Panc1 (cell line): ENCODE measurements at regions not wholly inside any gene's neighbourhood (a gene's known extent, or its start where the extent isn't known, plus 50 kb on each side); places are given as distances from the start of the nearest gene placed in this dataset.

Source experiments
- POLR2AphosphoS5 ChIP-seq: IDR thresholded peaks from 2 replicates; pipeline ENCODE4 v1.6.1; 2012; ENCODE audit warnings: mild to moderate bottlenecking, low read depth, low read length, moderate library complexity
- SIN3A ChIP-seq: IDR thresholded peaks from 2 replicates; pipeline ENCODE4 v1.6.1; 2012; ENCODE audit warnings: low read depth, mild to moderate bottlenecking, low read length, moderate library complexity, borderline replicate concordance; ENCODE audit not compliant: insufficient read depth
- TF ChIP-seq, protein P1 (sequence below): fragments of 450-650 bp; IDR thresholded peaks from 2 replicates; pipeline ENCODE4 v1.5.1; 2017; ENCODE audit warnings: mild to moderate bottlenecking
- TF ChIP-seq, protein P2 (sequence below), 2 experiments: IDR thresholded peaks; 2 replicates each; pipeline ENCODE4 v1.6.1; 2011 to 2012; ENCODE audit warnings: low read depth in 2 of 2, control low read depth in 1 of 2, low read length in 1 of 2, mild to moderate bottlenecking in 1 of 2, moderate library complexity in 1 of 2; ENCODE audit not compliant: insufficient read depth in 1 of 2

DNA sequence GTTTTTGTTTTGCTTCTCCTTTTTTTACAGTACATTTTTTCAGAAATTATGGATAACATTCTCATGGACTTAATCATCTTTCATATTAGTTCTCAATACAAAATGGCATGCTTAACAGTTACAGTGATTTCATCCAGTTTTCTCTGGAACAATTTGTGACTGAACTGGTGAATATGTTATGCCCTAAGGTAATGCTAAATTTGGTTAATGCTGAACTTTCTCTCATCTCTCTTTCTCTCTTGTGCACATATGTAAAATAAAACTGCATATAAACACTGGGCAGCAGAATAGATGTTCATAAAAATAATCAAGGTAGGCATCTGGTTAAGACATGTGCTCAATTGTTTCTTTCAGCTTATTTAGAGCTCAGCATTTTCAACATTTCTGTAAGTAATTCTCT, 196.3 kb upstream of the TMEFF2 start:
- TF ChIP-seq, protein P1, sequence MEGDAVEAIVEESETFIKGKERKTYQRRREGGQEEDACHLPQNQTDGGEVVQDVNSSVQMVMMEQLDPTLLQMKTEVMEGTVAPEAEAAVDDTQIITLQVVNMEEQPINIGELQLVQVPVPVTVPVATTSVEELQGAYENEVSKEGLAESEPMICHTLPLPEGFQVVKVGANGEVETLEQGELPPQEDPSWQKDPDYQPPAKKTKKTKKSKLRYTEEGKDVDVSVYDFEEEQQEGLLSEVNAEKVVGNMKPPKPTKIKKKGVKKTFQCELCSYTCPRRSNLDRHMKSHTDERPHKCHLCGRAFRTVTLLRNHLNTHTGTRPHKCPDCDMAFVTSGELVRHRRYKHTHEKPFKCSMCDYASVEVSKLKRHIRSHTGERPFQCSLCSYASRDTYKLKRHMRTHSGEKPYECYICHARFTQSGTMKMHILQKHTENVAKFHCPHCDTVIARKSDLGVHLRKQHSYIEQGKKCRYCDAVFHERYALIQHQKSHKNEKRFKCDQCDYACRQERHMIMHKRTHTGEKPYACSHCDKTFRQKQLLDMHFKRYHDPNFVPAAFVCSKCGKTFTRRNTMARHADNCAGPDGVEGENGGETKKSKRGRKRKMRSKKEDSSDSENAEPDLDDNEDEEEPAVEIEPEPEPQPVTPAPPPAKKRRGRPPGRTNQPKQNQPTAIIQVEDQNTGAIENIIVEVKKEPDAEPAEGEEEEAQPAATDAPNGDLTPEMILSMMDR: no peak
- TF ChIP-seq POLR2AphosphoS5 (no peak), SIN3A (no peak)
- TF ChIP-seq, protein P2, sequence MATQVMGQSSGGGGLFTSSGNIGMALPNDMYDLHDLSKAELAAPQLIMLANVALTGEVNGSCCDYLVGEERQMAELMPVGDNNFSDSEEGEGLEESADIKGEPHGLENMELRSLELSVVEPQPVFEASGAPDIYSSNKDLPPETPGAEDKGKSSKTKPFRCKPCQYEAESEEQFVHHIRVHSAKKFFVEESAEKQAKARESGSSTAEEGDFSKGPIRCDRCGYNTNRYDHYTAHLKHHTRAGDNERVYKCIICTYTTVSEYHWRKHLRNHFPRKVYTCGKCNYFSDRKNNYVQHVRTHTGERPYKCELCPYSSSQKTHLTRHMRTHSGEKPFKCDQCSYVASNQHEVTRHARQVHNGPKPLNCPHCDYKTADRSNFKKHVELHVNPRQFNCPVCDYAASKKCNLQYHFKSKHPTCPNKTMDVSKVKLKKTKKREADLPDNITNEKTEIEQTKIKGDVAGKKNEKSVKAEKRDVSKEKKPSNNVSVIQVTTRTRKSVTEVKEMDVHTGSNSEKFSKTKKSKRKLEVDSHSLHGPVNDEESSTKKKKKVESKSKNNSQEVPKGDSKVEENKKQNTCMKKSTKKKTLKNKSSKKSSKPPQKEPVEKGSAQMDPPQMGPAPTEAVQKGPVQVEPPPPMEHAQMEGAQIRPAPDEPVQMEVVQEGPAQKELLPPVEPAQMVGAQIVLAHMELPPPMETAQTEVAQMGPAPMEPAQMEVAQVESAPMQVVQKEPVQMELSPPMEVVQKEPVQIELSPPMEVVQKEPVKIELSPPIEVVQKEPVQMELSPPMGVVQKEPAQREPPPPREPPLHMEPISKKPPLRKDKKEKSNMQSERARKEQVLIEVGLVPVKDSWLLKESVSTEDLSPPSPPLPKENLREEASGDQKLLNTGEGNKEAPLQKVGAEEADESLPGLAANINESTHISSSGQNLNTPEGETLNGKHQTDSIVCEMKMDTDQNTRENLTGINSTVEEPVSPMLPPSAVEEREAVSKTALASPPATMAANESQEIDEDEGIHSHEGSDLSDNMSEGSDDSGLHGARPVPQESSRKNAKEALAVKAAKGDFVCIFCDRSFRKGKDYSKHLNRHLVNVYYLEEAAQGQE (IDR thresholded peaks at IDR 0.05; ENCODE audit: insufficient read depth in 1 of 2, low read depth in 2 of 2, low read length in 1 of 2): no peak
